HG03095 (cell line): ENCODE measurements at regions not wholly inside any gene's neighbourhood (a gene's known extent, or its start where the extent isn't known, plus 50 kb on each side); places are given as distances from the start of the nearest gene placed in this dataset.
"Not testable (repeated sequence)": the region's sequence is repeated elsewhere in the genome, so short reads cannot be mapped to it uniquely, and the experiment has no call there.

Experiments used
- ATAC-seq: cut with Tn5 transposase; IDR thresholded peaks from one replicate; pipeline ENCODE4 v1.9.1; 2021; ENCODE audit warnings: moderate library complexity; ENCODE audit not compliant: unreplicated experiment

DNA sequence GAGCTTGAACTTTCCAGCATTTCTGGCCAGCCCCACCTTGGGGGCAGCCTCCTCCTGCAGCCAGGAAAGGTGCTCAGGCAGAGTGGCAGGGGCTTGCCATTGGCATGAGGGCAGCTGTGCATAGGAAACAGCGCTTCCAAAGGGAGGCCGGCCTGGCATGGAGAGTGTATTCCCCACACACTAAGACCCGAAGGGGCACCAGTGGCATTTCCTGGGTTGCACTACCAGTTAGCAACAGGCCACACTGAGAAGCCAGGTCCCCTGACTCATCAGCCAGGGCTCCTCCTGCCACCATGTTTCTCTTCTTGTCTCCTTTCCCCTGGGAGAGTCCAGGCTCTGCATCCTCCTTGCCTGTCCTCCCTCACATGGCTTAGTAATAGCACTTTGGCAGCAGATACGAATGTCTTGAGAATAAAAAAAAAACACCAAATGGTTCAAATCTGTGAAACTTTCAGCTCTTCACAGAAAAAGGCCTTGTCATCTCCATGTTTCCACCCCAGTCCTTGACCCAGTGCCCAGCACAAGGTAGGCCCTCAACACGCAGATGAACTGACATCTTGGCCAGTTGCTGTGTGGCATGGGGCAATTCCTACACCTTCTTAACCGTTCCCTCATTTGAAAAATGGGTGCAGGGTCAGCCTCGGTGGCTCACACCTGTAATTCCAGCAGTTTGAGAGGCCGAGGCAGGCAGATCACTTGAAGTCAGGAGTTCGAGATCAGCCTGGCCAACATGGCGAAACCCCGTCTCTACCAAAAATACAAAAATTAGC lies 180.4 kb downstream of the SMAD6 start:
- no peak for ATAC-seq

DNA sequence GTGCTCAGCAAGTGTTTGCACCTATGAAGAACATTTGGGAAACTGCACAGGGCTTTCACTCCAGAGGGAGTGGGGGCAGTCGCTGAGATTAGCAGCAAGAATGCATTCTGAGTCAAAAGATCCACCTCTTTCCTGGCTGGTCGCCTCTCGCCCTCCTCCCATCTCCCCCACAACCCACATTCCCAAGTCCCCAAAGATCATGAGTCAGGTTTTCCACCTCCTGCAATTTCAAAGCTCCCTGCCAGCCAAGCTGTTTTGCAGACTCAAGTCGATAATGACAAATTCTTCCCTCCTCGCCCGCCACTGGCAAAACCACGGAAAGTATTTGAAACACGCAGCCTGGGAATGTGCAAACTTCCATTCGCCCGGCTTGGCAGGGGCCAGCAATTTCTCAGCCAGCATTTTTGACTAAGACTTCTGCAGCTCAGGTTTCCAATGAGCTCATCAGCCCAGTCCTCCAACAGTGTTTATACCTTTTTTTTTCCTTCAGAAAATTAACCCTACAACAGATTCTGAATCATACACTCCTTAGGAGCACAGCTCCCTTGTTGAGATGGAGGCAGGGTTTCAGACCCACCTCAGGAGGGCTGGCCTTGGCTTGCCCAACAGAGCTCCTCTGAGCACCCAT lies 181.4 kb downstream of the SMAD6 start:
- ATAC-seq: no peak

DNA sequence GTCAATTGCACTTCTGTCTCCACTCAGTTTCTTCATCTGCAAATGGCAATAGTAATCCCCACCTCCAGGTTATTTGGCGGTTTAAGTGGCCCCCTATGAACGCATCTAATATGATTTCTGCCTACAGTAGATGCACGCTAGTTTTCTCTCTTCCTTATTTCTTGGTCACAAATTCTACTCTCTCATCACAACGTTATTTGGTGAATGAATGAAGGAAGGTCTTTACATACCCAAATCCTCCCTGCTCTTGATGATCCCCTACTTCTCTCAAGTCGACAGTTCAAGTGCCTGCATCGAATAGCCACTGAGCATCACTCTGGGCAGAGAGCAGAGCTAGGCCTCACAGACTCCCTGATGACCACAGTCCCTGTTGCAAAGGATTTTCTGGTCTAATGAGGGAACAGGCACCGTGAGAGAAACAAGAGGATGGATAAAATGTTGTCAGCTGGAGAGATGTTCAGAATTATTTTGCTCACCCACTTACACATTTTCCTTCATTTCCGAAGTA lies 181.2 kb upstream of the SMAD3 start:
- ATAC-seq: no peak

DNA sequence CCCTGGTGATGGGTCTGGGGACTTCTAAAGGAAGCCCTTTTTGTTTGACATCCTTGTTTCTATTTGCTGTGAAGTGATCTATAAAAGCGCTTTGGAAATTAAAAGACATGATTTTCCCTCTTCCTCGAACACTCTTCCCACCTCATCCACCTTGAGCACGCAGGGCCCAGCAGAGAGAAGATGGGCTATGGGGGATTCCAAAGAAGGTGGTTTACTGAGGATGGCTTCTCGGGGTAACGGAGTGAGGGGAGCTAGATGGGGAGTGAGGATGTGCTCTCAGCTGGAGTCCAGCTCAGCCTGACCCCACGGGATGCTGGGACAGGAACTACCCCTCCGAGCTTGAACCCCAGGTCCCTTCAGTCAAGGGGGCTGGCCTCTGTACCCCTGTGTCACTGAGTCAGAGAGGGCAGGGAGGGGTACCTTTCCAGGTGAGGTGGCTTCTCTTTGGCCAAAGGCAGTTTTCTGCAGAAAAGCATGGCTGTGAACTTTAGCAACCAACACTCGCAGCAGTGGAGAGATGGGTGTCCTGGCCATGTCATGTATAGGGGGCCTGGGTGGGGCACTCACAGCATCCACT lies 180.7 kb upstream of the SMAD3 start:
- ATAC-seq: no peak

DNA sequence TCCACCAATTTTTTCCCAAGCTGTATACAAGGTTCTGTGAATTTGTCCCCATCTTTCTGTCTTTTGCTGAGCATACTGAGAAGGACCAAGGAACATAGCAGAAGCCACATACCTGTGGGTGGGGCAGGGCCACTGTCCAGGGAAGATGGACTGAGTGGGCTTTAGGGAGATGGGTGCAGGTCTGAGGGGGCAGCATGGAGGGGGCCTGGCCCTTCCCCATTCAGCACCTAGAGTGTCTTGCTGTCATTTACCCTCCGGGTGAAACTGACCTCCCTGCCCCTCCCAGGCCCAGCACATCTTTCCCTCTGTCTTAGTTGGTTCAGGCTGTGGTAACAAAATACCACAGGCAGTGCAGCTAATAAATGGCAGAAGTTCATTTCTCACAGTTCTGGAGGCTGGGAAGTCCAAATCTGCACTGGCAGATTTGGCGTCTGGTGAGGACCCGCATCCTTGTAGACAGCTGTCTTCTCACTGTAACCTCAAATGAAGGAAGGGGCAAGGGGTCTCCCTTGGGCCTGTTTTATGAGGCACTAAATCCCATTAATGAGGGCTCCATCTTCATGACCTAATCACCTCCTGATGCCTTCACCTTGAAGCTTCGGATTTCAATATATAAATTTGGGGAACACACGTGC lies 180.0 kb upstream of the SMAD3 start:
- ATAC-seq: no peak

DNA sequence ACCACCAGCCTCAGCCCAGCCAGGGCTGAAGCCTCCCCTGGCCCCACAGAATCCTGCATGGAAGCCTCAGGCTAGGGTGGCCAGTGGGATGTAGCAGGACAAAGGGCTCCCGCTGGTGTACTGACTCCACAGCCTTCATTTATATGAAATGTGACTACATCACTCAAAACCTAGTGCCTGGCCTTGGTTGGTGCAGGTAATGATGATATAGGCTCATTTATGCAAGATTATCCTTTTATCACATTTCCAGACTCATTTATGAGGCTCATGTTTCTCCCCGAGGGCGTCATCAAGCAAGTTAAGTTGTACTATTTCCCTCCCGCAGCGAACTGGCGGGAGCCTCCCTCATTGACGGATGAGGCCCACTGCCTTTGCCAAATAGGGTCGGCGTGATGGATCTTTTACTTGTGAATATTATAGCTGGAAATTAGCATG lies 179.1 kb upstream of the SMAD3 start:
- no peak for ATAC-seq

DNA sequence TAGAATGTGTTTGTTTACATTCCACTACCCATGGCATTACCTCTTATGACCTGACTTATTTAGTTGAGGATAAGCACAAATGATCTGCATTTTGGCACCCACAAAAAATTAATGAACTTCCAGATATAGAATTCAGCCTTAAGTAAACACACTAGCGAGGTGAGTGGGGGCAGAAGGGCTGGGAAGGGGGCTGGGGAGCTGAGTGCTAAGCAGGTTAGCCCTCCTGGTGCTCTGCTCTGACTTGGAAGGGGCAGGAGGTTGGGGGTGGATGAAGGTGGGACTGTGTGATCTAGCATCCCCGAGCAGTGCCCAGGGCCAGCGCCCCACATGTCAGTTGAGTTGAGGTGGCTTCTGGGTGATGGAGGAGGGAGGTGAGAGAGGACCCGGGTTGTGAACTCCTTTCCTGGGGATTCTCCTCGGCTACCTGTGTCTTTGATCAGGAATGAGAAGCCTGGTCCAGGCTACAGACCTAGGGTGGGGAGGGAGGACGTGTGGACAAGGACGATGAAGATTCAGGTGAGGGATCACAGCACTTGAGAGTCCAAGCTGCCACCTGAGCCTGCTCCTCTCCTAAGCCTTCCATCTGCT lies 178.6 kb upstream of the SMAD3 start:
- no peak for ATAC-seq

DNA sequence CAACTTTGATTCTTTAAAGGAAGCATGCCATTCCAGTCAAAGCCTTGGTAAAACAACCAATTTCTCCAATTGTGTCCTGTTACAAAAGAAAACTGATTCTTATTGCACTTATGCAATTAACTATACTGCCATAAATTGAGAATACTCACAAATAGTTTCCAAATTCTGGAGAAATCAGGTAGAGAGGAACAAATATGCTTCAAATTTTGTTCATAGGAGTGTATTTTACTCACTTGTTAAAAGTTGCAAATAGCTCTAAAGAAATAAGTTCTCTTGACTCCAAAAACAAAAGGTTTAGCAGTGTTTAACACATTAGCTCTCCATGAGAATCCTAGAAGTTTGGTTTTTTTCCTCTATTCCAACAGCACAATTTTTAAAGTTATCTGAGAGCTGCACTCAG lies 176.1 kb upstream of the SMAD3 start:
- not testable (repeated sequence) for ATAC-seq

DNA sequence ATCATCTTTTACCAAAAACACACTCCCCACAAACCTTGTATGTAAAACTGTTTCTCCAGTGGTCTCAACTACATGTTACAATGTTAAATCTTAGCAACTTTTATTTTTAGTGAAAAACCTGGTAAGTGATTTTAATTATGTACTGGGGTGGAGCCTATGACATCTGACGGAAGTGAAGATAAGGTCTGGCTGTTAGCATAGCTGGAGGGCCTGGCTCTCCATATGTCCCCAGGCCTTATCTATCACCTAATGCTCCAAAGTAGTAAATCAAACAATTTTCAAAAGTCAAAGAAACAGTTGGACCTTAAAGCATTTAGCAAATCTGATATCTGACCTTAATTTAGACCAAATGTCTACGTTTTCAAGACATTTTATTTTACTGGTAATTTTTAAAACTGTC lies 173.6 kb upstream of the SMAD3 start:
- ATAC-seq: no peak

DNA sequence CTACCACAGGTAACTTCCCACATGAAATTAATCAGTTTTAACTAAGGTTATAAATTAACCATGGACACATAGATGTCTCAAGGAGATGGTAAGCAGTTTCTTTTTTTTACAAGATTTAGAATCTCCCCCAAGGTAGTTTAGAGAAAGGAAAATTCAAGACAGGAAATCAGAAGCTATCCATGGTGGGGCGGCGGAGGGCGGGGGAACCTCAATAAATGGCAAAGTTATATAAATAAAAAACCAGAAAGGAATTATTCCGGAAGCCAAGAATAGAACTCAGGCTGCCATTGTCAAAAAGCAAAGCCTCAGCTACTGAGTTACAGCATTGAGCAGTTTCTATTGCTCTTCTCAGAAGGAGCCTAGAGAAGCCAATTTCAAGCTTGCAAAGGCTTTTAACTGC lies 172.1 kb upstream of the SMAD3 start:
- ATAC-seq: no peak

DNA sequence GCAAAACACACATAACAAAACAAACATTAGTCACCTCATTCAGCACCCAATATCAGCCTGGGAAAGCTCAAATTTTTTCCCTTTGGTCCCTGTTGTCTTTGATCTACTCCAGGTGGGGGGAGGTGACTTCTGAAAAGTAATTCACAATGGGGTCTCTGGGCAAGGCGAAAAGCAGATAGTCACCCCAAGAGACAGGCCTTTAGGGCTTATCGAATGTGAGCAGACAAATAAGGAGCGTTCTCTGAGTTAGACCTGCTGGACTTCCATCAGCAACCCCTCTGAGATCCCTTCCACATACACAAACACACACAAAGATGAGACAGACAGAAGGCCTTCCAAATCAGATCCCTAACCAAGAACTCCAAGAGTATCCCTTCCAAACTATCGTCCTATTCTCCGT lies 171.0 kb upstream of the SMAD3 start:
- ATAC-seq: no peak

DNA sequence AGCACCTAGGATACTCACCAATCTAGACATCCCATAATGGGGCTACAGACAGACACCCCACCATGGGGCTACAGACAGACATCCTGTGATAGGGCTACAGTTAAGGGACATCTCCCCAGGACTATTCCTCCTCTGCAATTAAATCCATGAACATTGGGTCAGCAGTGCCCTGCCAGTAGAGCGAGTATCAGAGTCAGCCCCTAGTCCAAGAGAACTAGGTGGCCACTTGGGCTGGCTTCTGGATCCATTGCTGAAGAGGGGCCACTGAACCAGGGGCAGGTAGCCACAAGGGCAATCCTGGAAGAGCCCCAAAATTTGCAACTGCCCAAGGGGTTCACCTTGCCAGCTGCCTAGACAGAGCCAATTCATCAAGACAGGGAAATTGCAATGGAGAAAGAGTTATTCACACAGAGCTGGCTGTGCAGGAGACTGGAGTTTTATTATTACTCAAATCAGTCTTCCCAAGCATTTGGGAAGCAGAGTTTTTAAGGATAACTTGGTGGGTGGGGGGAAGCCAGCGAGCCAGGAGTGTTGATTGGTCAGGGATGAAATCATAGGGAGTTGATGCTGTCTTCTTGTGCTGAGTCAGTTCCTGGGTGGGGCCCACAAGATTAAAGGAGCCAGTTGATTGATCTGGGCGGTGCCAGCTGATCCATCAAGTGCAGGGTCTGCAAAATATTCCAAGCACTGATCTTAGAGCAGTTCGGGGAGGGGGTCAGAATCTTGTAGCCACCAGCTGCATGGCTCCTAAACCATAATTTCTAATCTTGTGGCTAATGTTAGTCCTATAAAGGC lies 170.2 kb upstream of the SMAD3 start:
- no peak for ATAC-seq

DNA sequence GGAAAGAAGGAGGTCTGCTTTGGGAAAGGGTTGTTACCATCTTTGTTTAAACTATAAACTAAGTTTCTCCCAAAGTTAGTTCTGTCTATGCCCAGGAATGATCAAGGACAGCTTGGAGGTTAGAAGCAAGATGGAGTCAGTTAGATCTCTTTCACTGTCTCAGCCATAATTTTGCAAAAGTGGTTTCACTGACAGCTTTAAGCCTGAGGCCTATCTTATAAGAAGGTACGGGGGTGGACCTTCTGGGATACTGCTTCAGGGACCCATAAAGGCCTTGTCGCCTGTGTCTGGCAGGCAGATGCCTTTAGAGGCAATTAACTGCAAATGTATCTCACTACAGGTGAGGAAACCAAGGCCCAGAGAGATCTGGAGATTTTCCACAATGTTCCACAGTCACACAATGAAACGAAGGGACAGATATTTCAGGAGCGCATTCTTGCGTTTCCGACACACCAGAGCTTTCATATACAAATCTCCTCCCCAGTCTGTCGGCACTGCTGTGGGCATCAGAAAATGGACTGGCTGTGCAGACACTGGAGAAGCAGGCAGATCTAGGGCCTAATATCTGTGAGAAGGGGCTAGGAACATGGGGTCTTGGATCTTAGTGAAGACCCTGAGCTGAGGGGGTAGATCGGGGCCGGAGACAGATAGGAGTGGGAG lies 169.5 kb upstream of the SMAD3 start:
- ATAC-seq: no peak

DNA sequence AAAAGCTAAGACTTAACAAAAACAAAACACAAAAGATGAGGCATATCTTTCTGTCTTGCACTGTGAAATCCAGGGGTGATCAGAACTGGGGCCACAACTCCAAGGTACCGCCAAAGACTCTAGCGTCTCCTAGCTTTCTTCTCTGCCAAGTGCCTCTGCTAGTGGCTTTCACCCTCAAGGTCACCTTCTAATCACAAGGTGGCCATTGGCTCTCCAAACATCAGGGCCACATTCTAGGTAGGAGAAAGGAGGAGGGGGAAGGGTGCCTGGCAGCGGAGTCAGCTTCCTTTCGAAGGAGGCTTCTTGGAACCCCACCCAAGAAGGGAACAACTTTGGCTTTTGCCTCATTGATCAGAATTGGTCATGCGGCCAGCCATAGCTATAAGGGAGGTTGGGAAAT lies 168.8 kb upstream of the SMAD3 start:
- no peak for ATAC-seq

DNA sequence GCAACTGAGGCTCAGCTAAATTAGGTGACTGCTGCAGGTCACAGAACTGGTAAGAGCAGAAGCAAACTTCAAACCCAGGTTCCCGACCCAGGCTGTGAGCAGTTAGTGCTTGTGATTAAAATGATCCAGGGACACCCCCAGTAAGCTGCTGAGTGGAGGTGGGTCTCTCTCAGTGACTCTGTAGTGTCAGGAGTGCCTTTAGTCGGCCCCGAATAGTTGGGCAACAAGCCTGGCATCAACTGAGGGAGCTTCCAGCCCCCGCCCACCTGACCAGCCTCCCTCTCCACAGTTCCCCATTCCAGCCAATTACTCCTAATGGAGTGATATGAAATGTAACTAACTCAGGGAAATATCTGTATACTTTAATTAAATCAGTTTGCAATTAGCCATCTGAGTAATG lies 168.0 kb upstream of the SMAD3 start:
- ATAC-seq: no peak

DNA sequence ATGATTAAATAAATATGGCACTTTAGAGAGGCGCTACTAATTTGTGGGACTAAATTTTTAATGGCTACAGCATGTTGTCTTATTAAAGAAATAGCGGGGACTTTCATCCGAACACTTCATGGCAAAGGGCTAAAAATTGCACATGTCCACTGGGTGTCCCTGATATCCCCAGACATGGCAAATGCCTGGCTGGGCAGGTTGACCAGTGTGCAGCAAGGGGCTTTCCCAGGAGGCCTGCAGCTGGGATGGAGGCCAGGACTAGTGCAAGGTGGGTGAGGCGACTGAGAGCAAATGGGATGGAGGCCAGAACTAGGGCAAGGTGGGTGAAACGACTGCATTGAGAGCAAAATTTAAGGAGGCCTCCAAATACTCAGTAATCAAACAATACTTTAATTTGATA lies 167.4 kb upstream of the SMAD3 start:
- ATAC-seq: no peak

DNA sequence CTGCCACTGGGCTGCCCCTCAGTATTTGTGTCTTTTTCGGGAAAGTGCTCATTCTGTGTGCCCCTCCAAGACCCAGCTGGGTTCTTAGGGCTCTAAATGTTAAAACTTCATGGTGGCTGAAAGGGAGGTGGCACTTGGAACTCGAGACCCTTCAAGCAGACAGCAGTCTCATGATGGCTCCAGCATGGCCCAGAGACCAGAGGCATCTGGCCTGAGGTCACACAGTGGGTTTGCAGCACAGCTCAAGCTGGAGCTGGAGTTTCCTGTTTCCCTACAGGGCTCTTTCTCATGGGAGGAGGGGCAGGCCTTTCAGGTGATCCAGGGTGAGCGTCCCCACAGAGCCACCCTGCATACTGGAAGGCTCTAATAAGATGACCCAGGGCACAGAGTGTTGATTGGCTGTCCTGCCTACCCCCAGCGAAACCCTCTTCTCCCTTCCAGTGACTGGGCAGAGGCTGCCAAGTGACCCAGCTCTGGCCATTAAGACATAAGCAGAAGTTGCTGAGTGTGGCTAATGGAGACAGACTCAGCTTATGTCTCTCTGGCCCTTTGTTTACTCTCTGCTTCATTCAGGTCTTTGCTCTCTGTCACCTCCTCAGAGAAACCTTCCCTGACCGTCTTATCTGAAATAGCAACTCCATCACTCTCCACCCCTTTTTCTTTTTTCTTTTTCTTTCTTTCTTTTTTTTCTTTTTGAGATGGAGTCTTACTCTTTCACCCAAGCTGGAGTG lies 166.6 kb upstream of the SMAD3 start:
- no peak for ATAC-seq

DNA sequence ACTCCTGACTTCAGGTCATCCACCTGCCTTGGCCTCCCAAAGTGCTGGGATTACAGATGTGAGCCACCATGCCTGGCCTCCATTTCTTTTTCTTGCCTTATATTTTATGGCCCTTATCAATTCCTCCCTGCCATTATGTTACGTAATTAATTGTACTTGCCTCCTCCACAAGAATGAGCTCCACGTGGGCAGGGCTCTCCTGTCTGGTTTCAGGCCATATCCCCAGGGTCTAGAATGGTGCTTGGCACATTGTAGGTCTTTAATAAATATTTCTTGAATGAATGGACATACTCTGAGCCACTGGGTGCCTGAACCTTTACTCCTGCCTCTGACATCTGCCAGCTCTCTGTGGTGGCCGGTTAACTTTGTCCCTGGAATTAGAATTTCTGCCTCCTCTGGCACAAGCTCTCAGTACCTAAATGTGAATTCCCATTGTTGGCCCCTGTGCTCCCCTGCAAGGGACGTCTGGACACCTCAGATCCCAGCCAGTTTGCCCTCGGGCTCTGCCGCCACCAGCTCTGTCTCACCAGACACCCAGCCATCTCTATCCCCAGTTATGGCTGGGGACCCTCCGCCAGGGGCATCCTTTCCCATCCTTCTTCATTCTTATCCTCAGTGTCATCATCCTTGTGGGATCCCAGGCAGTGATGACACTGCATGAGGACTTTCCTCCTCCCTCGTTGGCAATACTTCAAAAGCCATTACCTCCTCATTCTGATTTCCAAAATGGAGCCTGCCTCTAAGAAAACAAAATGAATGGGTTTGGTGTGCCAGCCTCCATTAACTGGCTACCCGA lies 165.6 kb upstream of the SMAD3 start:
- no peak for ATAC-seq
